Coronary artery (tissue), 2 donors: ENCODE measurements at regions not wholly inside any gene's neighbourhood (a gene's known extent, or its start where the extent isn't known, plus 50 kb on each side); places are given as distances from the start of the nearest gene placed in this dataset.

Experiments
- DNase-seq: peaks from one replicate; pipeline ENCODE4 v3.0.0-alpha.2; 2017; ENCODE audit warnings: low spot score
- H3K27ac ChIP-seq, 2 donors: fragments of 200-600 bp; sonication (generic); one replicate each; pipeline ENCODE4 v1.5.1; 2016 to 2019
- H3K4me3 ChIP-seq: fragments of 200-600 bp; sonication (generic); 2 replicates; pipeline ENCODE4 v1.5.1; 2016; ENCODE audit warnings: mild to moderate bottlenecking, moderate library complexity
- CTCF ChIP-seq: fragments of 200-600 bp; sonication (generic); IDR thresholded peaks from one replicate; pipeline ENCODE4 v1.5.1; 2019; ENCODE audit warnings: antibody characterized with exemption

DNA sequence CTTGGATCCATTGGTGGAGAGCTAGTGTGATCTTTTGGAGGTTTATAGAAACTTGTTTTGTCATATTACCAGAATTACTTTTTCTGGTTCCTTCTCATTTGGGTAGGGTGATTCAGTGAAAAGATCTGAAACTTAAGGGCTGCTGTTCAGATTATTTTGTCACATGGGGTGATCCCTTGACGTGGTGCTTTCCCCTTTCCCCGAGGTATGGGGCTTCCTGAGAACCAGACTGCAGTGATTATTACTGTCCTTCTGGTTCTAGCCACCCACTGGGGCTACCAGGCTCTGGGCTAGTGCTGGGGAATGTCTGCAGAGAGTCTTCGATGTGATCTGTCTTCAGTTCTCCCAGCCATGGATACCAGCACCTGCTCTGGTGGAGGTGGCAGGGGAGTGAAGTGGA is 1030.0 kb downstream of the GRM8 start:
- DNase-seq: no peak
- Histone ChIP-seq H3K27ac (no peak overlapping the region), H3K4me3 (no peak overlapping the region)
- TF ChIP-seq CTCF: no peak

DNA sequence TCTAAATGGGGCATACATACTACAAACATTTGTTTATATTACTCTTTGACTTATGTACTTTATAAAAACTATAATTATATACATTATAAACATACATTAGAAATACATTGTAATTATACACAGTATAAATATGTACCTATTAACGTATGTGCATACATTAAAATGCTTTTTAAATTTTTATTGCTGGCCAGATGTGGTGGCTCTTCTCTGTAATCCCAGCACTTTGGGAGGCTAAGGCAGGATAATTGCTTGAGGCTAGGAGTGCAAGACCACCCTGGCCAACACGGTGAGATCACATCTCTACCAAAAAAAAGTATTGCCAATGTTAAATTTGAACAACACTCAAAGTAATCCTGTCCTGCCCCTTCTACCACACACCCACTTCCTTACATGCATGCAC is 1037.0 kb downstream of the GRM8 start:
- Histone ChIP-seq H3K4me3 (no peak overlapping the region), H3K27ac (no peak overlapping the region)
- no peak for TF ChIP-seq CTCF
- no peak for DNase-seq

GRCh38 chr7:126213876-126214275 is 1038.9 kb downstream of the GRM8 start:
- no peak for TF ChIP-seq CTCF
- no peak for DNase-seq
- H3K4me3 ChIP-seq: no peak overlapping the region
- H3K27ac ChIP-seq: no peak overlapping the region

DNA sequence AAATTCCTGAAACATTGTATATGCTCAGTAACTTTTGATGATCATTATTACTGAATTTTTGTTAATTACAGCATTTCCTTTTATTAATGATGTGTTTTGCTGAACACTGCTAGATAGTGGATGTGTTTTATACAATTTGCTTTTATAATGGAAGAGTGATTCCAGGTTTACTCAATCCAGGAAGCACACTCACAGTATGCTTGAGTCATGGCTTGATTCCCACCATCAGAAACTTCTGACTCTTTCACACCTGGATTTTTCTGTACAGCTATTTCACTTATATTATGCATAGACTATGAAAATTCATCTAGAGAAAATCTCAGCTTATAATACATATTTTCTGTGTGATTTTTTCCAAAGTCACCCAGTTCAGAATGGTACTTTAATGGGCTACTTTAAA is 1040.9 kb downstream of the GRM8 start:
- no peak for DNase-seq
- Histone ChIP-seq H3K4me3 (no peak overlapping the region), H3K27ac (no peak overlapping the region)
- TF ChIP-seq CTCF: no peak

DNA sequence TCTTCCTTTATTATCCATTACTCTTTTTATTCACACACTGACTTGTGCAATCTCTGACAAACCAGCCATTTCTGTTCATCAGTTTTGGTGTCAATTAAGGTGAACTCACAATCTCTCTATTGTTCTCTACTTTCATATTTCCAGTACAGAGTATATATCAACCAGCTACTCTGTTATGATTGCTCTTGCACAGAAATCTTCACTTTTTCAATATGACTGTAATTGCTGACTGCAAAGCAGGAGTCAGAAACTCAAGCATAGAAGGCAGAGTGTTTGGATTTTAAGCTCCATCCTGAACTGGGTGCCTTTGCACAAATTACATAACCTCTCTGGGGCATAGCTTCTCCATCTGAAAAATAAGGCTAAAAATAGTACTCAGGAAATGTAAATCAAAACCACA is 1042.0 kb downstream of the GRM8 start:
- DNase-seq: no peak
- Histone ChIP-seq H3K4me3 (no peak overlapping the region), H3K27ac (no peak overlapping the region)
- no peak for TF ChIP-seq CTCF

- TF ChIP-seq CTCF: no peak
- Histone ChIP-seq H3K4me3 (no peak overlapping the region), H3K27ac (no peak overlapping the region)
- DNase-seq: no peak
Measured at GRCh38 chr7:126203185-126203584, 1049.6 kb downstream of the GRM8 start.

GRCh38 chr7:126202177-126202576 is 1050.6 kb downstream of the GRM8 start:
- Histone ChIP-seq H3K4me3 (no peak overlapping the region), H3K27ac (no peak overlapping the region)
- no peak for DNase-seq
- TF ChIP-seq CTCF: no peak
